ACHN (cell line): ENCODE measurements at regions not wholly inside any gene's neighbourhood (a gene's known extent, or its start where the extent isn't known, plus 50 kb on each side); places are given as distances from the start of the nearest gene placed in this dataset.
A peak's percentile ranks its signal among the peaks of the same experiment; 100 is the strongest.

Source experiments
- DNase-seq: peaks from one replicate; pipeline ENCODE4 v3.0.0-alpha.2; 2015
- in situ Hi-C: cut with HindIII; loops from 2 replicates; pipeline ENCODE4 v1.10.0; 2017; ENCODE audit warnings: low sequenced_read_pairs, low pct_ligation_motif_present, low pct_unique_long_range_greater_than_20kb

GRCh38 chr11:109547356-109548027, 125.5 kb downstream of the C11orf87 start:
- peak; percentile 87 for DNase-seq
- in situ Hi-C loops = no loop called here

DNA sequence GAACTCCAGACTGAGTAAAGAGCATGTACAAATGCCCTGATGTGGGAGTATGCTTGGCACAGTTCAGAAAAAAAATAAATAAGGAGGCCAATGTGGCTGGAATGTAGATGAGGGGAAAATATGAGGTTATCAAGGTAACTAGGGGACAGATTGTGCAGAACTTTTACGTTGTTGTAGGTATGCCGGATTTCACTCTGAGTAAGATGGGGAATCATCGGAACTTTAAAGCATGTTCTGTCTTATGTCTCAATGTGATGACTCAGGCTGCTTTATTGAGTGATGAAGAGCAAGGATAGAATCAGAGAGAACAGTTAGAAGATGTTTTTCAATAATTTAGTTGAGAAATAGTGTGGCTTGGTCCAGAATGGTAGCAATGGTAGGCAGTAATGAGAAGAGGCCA, 130.4 kb downstream of the C11orf87 start:
- DNase-seq = no peak
- in situ Hi-C loops = no loop called here

GRCh38 chr11:109553284-109553683, 131.3 kb downstream of the C11orf87 start:
- no peak for DNase-seq
- in situ Hi-C loops = no loop called here

GRCh38 chr11:109554951-109555350, 133.0 kb downstream of the C11orf87 start:
- in situ Hi-C loops = no loop called here
- no peak for DNase-seq

GRCh38 chr11:109564241-109564640, 142.3 kb downstream of the C11orf87 start:
- in situ Hi-C loops = no loop called here
- DNase-seq = no peak

- in situ Hi-C loops = no loop called here
- DNase-seq = no peak
Measured at GRCh38 chr11:109582470-109582869, 160.5 kb downstream of the C11orf87 start.

GRCh38 chr11:109584001-109584972, 162.3 kb downstream of the C11orf87 start:
- DNase-seq = no peak
- in situ Hi-C loops = no loop called here

- in situ Hi-C loops = no loop called here
- DNase-seq = no peak
Measured at GRCh38 chr11:109586789-109587188, 164.8 kb downstream of the C11orf87 start.

GRCh38 chr11:109590782-109591181, 168.8 kb downstream of the C11orf87 start:
- in situ Hi-C loops = no loop called here

DNA sequence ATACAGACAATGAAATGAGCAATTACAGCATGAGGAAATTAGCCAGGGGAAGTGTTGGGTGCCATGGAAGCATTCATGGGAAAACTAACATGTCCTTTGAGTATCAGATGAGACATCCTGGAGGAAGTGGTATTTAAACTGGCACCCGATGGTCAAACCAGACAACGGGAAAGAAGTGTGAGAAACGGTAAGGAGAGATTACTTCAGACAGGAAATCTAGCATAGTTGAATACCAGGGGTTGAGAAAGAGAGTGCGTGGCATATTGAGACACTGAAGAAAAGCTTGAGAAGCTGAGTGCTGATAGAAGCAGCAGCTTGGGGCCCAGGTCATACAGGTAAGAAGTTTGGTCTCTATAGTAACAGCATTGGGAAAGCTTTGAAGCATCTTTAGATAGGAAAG, 175.3 kb downstream of the C11orf87 start:
- DNase-seq = no peak
- in situ Hi-C loops = no loop called here

More at GRCh38 chr11:109590782-109591181, 168.8 kb downstream of the C11orf87 start:
- DNase-seq = no peak

- in situ Hi-C loops = no loop called here
- no peak for DNase-seq
Measured at GRCh38 chr11:109604481-109605400, 182.8 kb downstream of the C11orf87 start.

DNA sequence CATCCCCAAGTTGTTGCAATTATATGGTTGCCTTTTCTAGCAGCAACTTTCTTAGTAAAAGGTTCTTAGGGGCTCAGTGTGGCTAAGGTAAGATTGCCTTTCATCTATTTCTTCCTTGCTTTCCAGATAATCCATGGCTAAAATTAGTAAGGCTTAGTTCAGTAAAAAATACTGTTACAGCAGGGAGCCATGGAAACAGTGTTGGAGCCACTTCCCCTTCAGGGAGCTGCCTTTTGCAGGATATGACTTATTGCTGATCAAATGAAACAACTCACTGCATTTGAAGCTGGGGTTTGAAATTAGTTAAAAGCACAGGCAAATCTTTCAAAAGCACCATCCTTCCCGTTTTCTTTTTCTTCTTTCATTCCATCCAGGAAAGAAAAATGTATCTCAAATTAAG, 184.3 kb downstream of the C11orf87 start:
- in situ Hi-C loops = no loop called here
- no peak for DNase-seq

DNA sequence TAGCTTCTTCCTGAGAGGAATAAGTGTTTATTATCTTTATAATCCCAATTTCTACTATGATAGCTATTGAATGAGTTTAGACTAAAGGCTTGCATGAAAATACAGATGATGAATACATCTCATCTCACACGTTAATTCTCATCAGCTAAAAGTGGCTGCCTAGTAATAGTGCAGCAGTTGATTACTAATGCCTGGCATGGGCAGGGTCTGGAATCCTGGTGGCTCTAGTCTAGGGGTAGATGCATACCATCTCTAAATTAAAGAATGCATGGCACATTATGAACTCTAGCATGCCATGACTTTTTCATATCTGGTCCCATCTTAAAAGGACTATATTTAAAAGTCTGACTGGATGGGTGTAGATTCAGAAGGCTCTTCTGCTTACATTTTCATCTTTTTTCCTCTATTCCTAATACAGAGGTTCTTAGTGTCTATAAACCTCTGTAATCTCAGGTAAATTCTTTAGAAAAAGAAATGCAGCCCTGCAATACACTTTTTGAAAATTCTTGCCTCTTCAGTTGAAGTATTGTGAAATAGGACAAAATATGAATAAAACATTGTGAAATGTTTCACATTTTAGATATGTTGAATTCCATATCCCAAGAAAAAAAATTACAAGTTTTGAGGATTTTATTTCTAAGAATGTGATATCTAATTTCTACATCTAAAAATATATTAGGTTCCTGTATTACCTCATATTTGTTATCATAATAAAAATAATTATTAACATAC, 187.6 kb downstream of the C11orf87 start:
- in situ Hi-C loops = no loop called here
- DNase-seq = no peak

DNA sequence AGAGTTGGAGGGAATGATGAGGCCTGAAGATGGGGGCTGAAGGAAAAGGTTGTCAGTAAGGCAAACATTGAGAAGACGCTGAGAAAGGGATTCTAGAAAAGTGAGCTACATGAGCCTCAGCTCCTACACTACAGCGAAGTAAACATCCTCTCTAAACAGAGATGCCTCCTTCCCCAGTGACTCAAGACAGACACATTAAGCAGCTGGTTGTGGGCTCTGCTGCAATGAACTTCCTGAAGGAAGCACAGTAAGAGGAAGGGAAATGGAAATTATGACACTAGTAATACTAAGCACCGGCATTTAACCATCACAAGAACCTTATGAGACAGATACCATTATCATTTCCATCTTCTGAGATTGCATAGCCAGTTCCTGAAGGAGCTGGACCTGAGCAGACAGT, 190.5 kb downstream of the C11orf87 start:
- DNase-seq = no peak
- in situ Hi-C loops = no loop called here

- DNase-seq = no peak
- in situ Hi-C loops = no loop called here
Measured at GRCh38 chr11:109619498-109619897, 197.5 kb downstream of the C11orf87 start.

- in situ Hi-C loops = no loop called here
- no peak for DNase-seq
Measured at GRCh38 chr11:109629734-109630133, 207.7 kb downstream of the C11orf87 start.

- DNase-seq = peak; percentile 37
Measured at GRCh38 chr11:109641549-109641948, 219.6 kb downstream of the C11orf87 start.

DNA sequence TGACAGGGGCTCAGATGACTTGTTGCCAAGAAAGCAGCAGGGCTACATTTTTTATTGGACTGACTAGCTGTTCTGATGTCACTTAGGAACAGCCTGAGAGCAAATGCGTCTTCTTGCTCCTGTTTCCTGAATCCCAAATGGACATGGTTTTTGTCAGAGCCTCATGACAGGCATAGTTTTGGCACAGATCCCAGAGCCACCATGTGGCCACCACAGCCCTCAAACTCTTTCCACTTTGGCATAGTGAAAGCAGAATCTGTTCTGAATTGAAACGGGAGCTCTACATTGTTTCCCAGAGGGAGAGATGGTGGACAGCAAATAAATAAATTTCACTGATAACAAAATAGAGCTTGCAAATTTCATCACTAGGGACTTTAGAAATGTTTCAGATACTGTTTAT, 222.2 kb downstream of the C11orf87 start:
- in situ Hi-C loops = no loop called here
- DNase-seq = no peak

More at GRCh38 chr11:109641549-109641948, 219.6 kb downstream of the C11orf87 start:
- in situ Hi-C loops = no loop called here
